Endodermal cell (in vitro differentiated cells): ENCODE measurements at regions not wholly inside any gene's neighbourhood (a gene's known extent, or its start where the extent isn't known, plus 50 kb on each side); places are given as distances from the start of the nearest gene placed in this dataset.

Source experiments
- DNase-seq: peaks from one replicate; pipeline ENCODE4 v3.0.0-alpha.2; 2017
- H3K27ac ChIP-seq: 2 replicates; pipeline ENCODE4 v1.5.1; 2013; ENCODE audit warnings: mild to moderate bottlenecking, low read depth, low read length, moderate library complexity
- H3K27me3 ChIP-seq: 2 replicates; pipeline ENCODE4 v1.6.1; 2013; ENCODE audit warnings: mild to moderate bottlenecking, low read length, moderate library complexity; ENCODE audit not compliant: insufficient read depth, control insufficient read depth, poor library complexity, severe bottlenecking
- H3K36me3 ChIP-seq: 2 replicates; pipeline ENCODE4 v1.7.0; 2013; ENCODE audit warnings: mild to moderate bottlenecking, low read length, moderate library complexity; ENCODE audit not compliant: control insufficient read depth, insufficient read depth
- H3K4me1 ChIP-seq: one replicate; pipeline ENCODE4 v1.7.0; 2013; ENCODE audit warnings: low read length; ENCODE audit not compliant: control insufficient read depth, insufficient read depth
- H3K4me3 ChIP-seq: 2 replicates; pipeline ENCODE4 v1.5.1; 2013; ENCODE audit warnings: mild to moderate bottlenecking, low read length, moderate library complexity
- H3K9ac ChIP-seq: 2 replicates; pipeline ENCODE4 v1.6.1; 2013; ENCODE audit warnings: mild to moderate bottlenecking, low read length, moderate library complexity; ENCODE audit not compliant: poor library complexity, severe bottlenecking; ENCODE audit errors: extremely low read depth
- H3K9me3 ChIP-seq: 2 replicates; pipeline ENCODE4 v1.6.1; 2013; ENCODE audit warnings: mild to moderate bottlenecking, low read length, moderate library complexity; ENCODE audit not compliant: control insufficient read depth
- H3K27ac Mint-ChIP-seq: 2 replicates; pipeline ENCODE4 v1.8.0; 2020; ENCODE audit warnings: mixed read lengths
- H3K27me3 Mint-ChIP-seq: 2 replicates; pipeline ENCODE4 v1.8.0; 2021; ENCODE audit warnings: mild to moderate bottlenecking, mixed read lengths; ENCODE audit not compliant: insufficient read depth
- H3K36me3 Mint-ChIP-seq: 2 replicates; pipeline ENCODE4 v1.8.0; 2020; ENCODE audit warnings: low read depth, mixed read lengths
- H3K4me1 Mint-ChIP-seq: 2 replicates; pipeline ENCODE4 v1.8.0; 2020; ENCODE audit warnings: mixed read lengths
- H3K4me3 Mint-ChIP-seq: 2 replicates; pipeline ENCODE4 v1.8.0; 2020; ENCODE audit warnings: mild to moderate bottlenecking, moderate library complexity, mixed read lengths
- H3K9me3 Mint-ChIP-seq: 2 replicates; pipeline ENCODE4 v1.8.0; 2020; ENCODE audit warnings: mild to moderate bottlenecking, mixed read lengths
- WGBS, 2 experiments: methylation state at CpG; one replicate each; pipeline versions ENCODE4 v1.1.5 to v1.1.7; 2013; ENCODE audit warnings: missing lambda C conversion rate in 2 of 2, mixed read lengths in 1 of 2; ENCODE audit not compliant: insufficient coverage in 1 of 2, insufficient read length in 1 of 2; 5-methylcytosine and 5-hydroxymethylcytosine counted together
- TF ChIP-seq, protein P1 (sequence below): fragments of 200-600 bp; sonication (generic); conservative IDR thresholded peaks from 2 replicates; pipeline ENCODE4 v1.5.0; 2021; ENCODE audit warnings: antibody characterized with exemption, mild to moderate bottlenecking

DNA sequence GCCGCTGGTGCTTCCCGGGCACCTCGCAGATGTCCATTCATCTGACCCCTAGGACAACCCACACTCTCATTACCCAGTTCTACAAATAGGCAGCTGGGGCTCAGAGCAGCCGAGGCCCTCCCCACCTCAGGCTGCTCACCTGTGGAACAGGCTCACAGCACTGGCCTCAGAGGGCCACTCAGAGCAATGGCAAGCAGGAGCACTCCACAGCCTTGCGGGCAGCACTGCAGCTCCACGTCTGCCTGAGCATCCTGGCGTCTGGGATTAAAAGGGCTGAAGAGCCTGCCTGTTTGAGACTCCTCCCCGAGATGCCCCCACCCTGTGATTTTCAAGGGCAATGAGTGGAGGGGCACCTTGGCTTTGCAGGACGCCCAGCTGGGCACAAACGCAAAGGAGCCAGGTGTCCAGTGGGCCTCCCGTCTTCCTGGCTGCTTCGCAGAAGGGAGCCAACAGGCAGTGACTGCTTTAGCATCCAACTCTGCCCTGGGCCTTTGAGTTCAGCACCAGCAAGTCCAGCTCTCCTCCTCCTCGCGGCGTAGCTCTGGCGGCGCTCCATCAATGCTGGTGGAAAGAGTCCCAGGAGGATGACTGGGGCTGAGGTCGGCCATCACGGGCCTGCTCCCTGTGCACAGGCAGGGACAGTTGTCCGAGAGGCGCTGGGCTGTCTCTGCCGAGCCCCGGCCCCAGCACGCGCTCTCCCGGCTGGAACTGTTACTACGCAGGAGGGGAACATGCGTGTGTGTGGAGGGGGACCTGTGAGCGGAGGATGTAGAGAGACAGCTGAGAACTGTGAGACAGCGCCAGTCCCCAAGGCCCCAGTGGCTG, 297.2 kb downstream of the NDUFA10 start:
- 89 to 90% methylated on average over 21 to 30 of the region's 30 CpGs for WGBS, 2 experiments
- H3K4me1 Mint-ChIP-seq, result no peaks in the 10 kb centered on the region
- Histone ChIP-seq H3K27ac (peak overlapping the region; percentile 60), H3K4me3 (no peak overlapping the region), H3K9me3 (no peaks in the 10 kb centered on the region), H3K9ac (no peak overlapping the region), H3K36me3 (no peaks in the 10 kb centered on the region), H3K4me1 (no peaks in the 10 kb centered on the region), H3K27me3 (no peaks in the 10 kb centered on the region)
- no peak overlapping the region for H3K27ac Mint-ChIP-seq
- H3K27me3 Mint-ChIP-seq, result peaks cover 5% of the 10 kb centered on the region
- no peak for DNase-seq
- H3K4me3 Mint-ChIP-seq, result no peak overlapping the region
- TF ChIP-seq, protein P1, sequence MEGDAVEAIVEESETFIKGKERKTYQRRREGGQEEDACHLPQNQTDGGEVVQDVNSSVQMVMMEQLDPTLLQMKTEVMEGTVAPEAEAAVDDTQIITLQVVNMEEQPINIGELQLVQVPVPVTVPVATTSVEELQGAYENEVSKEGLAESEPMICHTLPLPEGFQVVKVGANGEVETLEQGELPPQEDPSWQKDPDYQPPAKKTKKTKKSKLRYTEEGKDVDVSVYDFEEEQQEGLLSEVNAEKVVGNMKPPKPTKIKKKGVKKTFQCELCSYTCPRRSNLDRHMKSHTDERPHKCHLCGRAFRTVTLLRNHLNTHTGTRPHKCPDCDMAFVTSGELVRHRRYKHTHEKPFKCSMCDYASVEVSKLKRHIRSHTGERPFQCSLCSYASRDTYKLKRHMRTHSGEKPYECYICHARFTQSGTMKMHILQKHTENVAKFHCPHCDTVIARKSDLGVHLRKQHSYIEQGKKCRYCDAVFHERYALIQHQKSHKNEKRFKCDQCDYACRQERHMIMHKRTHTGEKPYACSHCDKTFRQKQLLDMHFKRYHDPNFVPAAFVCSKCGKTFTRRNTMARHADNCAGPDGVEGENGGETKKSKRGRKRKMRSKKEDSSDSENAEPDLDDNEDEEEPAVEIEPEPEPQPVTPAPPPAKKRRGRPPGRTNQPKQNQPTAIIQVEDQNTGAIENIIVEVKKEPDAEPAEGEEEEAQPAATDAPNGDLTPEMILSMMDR, result no peak
- no peaks in the 10 kb centered on the region for H3K9me3 Mint-ChIP-seq
- no peaks in the 10 kb centered on the region for H3K36me3 Mint-ChIP-seq

DNA sequence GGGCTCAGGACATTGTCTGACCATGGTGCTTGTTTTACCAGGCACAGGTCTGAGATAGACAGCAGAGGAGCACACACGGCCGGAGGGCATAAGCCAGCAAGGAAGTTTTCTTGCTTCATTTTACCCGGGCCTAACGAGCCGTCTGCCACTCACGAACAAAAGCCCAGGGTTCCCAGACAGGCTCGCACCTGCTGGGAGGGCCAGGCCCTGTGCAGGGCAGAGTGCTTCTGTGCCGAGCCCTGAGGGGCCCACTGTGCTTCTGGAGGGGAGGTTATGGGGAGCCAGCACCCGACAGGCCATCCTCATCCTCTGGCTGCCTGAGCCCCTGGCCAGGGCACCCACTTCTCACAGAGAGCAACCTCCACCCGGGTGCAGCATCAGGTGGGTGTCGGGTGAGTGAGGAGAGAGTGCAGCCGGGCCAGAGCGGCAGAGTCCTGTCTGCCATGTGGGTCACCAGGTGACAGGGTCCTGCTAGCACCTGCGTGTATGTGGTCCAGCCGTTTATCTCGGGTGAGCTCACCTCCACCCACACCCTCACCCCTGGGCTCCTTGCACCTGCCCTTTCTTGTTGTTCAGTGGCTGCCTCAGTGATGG, 297.9 kb downstream of the NDUFA10 start:
- Histone ChIP-seq H3K9me3 (no peaks in the 10 kb centered on the region), H3K27me3 (no peaks in the 10 kb centered on the region), H3K9ac (no peak overlapping the region), H3K36me3 (no peaks in the 10 kb centered on the region), H3K4me1 (no peaks in the 10 kb centered on the region), H3K27ac (peak overlapping the region; percentile 29), H3K4me3 (no peak overlapping the region)
- WGBS, 2 experiments, result 89 to 94% methylated on average over 6 to 16 of the region's 16 CpGs
- no peak overlapping the region for H3K4me3 Mint-ChIP-seq
- no peaks in the 10 kb centered on the region for H3K36me3 Mint-ChIP-seq
- H3K27ac Mint-ChIP-seq, result no peak overlapping the region
- no peaks in the 10 kb centered on the region for H3K9me3 Mint-ChIP-seq
- DNase-seq, result peak; percentile 42
- no peaks in the 10 kb centered on the region for H3K4me1 Mint-ChIP-seq
- H3K27me3 Mint-ChIP-seq, result peaks cover 5% of the 10 kb centered on the region
- TF ChIP-seq, protein P1, result no peak

DNA sequence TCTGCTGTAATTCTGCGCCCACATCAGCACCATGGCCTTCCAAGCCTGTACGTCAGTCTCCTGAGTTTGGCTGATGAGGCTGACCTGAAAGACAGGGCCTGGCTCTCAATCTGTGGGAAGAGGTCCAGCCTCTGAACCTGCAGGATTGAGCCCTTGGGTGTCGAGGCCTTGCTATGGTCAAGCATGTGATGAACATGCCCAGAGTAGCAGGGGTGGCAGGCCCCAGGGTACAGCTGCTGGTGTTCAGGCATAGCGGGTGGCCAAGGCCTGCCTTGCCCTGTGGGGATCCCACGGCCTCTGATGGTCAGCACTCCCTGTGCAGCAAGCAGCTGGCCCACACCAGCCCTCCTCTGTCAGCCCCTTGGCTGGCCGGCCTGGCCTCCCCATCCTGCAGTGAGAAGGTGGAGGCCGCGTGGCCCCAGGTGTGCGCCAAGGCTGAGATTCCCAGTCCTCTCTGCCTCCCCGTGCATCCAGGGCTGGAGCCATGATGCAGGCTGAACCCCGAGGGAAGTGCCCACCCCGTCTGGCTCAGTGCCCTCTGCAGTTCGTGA, 298.4 kb downstream of the NDUFA10 start:
- Mint-ChIP-seq H3K27me3 (peaks cover 5% of the 10 kb centered on the region), H3K4me1 (no peaks in the 10 kb centered on the region), H3K9me3 (no peaks in the 10 kb centered on the region), H3K27ac (no peak overlapping the region), H3K4me3 (no peak overlapping the region), H3K36me3 (no peaks in the 10 kb centered on the region)
- Histone ChIP-seq H3K4me3 (no peak overlapping the region), H3K4me1 (no peaks in the 10 kb centered on the region), H3K9me3 (no peaks in the 10 kb centered on the region), H3K36me3 (no peaks in the 10 kb centered on the region), H3K27me3 (no peaks in the 10 kb centered on the region), H3K27ac (peak overlapping the region; percentile 29), H3K9ac (no peak overlapping the region)
- 90 to 97% methylated on average over 7 to 13 of the region's 13 CpGs for WGBS, 2 experiments
- TF ChIP-seq, protein P1, result no peak
- DNase-seq, result no peak
